Esophagus muscularis mucosa (tissue), 3 donors: ENCODE measurements at regions not wholly inside any gene's neighbourhood (a gene's known extent, or its start where the extent isn't known, plus 50 kb on each side); places are given as distances from the start of the nearest gene placed in this dataset.

Experiments
- EP300 ChIP-seq: sonication (generic); formaldehyde crosslinking; IDR thresholded peaks from one replicate; pipeline ENCODE4 v1.6.1; 2017; ENCODE audit warnings: antibody characterized with exemption
- TF ChIP-seq, protein P1 (sequence below), 3 experiments: fragments of 200-600 bp in 2 of 3; fragments of 450-650 bp in 1 of 3; sonication (generic) in 2 of 3; IDR thresholded peaks; one replicate each; pipeline ENCODE4 v1.5.1; 2017 to 2019; ENCODE audit warnings: antibody characterized with exemption in 3 of 3, mild to moderate bottlenecking in 2 of 3, moderate library complexity in 1 of 3

DNA sequence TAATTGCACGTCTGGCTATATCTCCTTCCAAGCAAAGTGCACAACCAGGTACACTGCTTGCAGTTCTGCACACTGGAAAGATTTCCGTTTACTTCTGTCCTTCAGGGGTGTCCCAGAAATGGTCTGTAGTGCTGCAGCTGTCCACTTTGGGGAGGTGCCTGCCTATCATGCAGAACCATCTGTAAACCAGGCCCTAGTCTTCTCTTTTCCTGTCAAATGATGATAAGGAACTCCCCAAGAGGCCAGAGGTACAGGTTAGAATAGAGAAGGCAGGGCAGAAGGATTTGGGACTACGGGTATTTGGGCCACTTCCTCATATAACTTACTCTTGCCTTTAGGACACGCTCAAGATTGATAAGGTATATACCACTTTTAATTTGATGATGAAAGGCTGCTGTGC, 746.9 kb downstream of the FAT4 start:
- TF ChIP-seq, protein P1, sequence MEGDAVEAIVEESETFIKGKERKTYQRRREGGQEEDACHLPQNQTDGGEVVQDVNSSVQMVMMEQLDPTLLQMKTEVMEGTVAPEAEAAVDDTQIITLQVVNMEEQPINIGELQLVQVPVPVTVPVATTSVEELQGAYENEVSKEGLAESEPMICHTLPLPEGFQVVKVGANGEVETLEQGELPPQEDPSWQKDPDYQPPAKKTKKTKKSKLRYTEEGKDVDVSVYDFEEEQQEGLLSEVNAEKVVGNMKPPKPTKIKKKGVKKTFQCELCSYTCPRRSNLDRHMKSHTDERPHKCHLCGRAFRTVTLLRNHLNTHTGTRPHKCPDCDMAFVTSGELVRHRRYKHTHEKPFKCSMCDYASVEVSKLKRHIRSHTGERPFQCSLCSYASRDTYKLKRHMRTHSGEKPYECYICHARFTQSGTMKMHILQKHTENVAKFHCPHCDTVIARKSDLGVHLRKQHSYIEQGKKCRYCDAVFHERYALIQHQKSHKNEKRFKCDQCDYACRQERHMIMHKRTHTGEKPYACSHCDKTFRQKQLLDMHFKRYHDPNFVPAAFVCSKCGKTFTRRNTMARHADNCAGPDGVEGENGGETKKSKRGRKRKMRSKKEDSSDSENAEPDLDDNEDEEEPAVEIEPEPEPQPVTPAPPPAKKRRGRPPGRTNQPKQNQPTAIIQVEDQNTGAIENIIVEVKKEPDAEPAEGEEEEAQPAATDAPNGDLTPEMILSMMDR (IDR thresholded peaks at IDR 0.05): no peak
- no peak for TF ChIP-seq EP300
